HEK293T (cell line): ENCODE measurements at regions not wholly inside any gene's neighbourhood (a gene's known extent, or its start where the extent isn't known, plus 50 kb on each side); places are given as distances from the start of the nearest gene placed in this dataset.

ENCODE experiments used
- ELF4 ChIP-seq: fragments of 450-650 bp; IDR thresholded peaks from 2 replicates; pipeline ENCODE4 v1.6.1; 2017; ENCODE audit warnings: antibody characterized with exemption
- FOXM1 ChIP-seq: fragments of 450-650 bp; IDR thresholded peaks from 2 replicates; pipeline ENCODE4 v1.6.1; 2017; ENCODE audit warnings: mild to moderate bottlenecking, borderline replicate concordance
- NFRKB ChIP-seq: fragments of 450-650 bp; IDR thresholded peaks from 2 replicates; pipeline ENCODE4 v1.6.1; 2016; ENCODE audit warnings: mild to moderate bottlenecking, moderate library complexity

- TF ChIP-seq NFRKB (no peak), FOXM1 (no peak), ELF4 (no peak)
These were observed 133.4 kb downstream of the DICER1 start for GRCh38 chr14:95023886-95024285.
